ENCODE measurements at regions not wholly inside any gene's neighbourhood (a gene's known extent, or its start where the extent isn't known, plus 50 kb on each side); places are given as distances from the start of the nearest gene placed in this dataset.
"Not testable (repeated sequence)": the region's sequence is repeated elsewhere in the genome, so short reads cannot be mapped to it uniquely, and the experiment has no call there.

- no peaks in the 10 kb centered on the region for H3K36me3 ChIP-seq
- no peaks in the 10 kb centered on the region for H3K4me1 ChIP-seq (ENCODE audit: low read depth)
- no peak for DNase-seq (ENCODE audit: low read depth in 1 of 2, low spot score in 1 of 2)
- H3K27me3 ChIP-seq, result no peaks in the 10 kb centered on the region
- no peak overlapping the region for H3K4me3 ChIP-seq
- H3K27ac ChIP-seq, result no peak overlapping the region
- no peaks in the 10 kb centered on the region for H3K9me3 ChIP-seq (ENCODE audit: low read depth)
- no peak for TF ChIP-seq CTCF (IDR thresholded peaks at IDR 0.05; ENCODE audit: low read depth, low read length)
Observed at GRCh38 chr12:88365403-88365802, 214.9 kb downstream of the KITLG start.

GRCh38 chr12:88366101-88366500 lies 214.2 kb downstream of the KITLG start:
- H3K9me3 ChIP-seq (ENCODE audit: low read depth), result no peaks in the 10 kb centered on the region
- no peaks in the 10 kb centered on the region for H3K27me3 ChIP-seq
- no peak for TF ChIP-seq CTCF (IDR thresholded peaks at IDR 0.05; ENCODE audit: low read depth, low read length)
- H3K27ac ChIP-seq, result no peak overlapping the region
- no peaks in the 10 kb centered on the region for H3K36me3 ChIP-seq
- H3K4me1 ChIP-seq (ENCODE audit: low read depth), result no peaks in the 10 kb centered on the region
- H3K4me3 ChIP-seq, result no peak overlapping the region
- no peak for DNase-seq (ENCODE audit: low read depth in 1 of 2, low spot score in 1 of 2)

DNA sequence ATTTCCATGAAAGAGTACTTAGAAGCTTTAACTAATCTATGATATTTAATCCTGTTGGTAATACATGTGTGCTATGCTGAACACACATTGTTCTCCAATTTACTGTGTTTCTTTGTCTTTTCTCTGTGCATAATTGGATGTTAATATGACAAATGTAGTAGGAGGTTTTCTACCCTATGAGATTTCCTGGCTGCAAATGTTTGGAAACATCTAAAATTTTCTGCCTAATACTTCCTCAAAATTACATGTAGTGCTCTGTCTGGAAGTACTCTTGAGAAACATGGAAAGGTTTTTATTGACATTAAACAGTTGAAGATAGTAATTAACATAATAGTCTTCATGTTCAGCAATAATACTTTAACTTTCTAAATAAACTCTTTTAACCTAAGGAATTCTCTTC lies 213.0 kb downstream of the KITLG start:
- Histone ChIP-seq H3K4me3 (no peak overlapping the region), H3K27ac (no peak overlapping the region), H3K36me3 (no peaks in the 10 kb centered on the region), H3K27me3 (no peaks in the 10 kb centered on the region), H3K4me1 (ENCODE audit: low read depth) (no peaks in the 10 kb centered on the region), H3K9me3 (ENCODE audit: low read depth) (no peaks in the 10 kb centered on the region)
- no peak for TF ChIP-seq CTCF (IDR thresholded peaks at IDR 0.05; ENCODE audit: low read depth, low read length)
- no peak for DNase-seq (ENCODE audit: low read depth in 1 of 2, low spot score in 1 of 2)

GRCh38 chr12:88368077-88368476 lies 212.2 kb downstream of the KITLG start:
- H3K27ac ChIP-seq; H3K36me3 ChIP-seq; H3K9me3 ChIP-seq (ENCODE audit: low read depth); H3K4me1 ChIP-seq (ENCODE audit: low read depth); DNase-seq (ENCODE audit: low read depth in 1 of 2, low spot score in 1 of 2); H3K27me3 ChIP-seq; H3K4me3 ChIP-seq: not testable (repeated sequence)

- TF ChIP-seq CTCF (IDR thresholded peaks at IDR 0.05; ENCODE audit: low read depth, low read length), result no peak
- no peak overlapping the region for H3K27ac ChIP-seq
- no peaks in the 10 kb centered on the region for H3K4me1 ChIP-seq (ENCODE audit: low read depth)
- peak in 1 of 2 donors; percentile 29 for DNase-seq (ENCODE audit: low read depth in 1 of 2, low spot score in 1 of 2)
- no peaks in the 10 kb centered on the region for H3K9me3 ChIP-seq (ENCODE audit: low read depth)
- no peaks in the 10 kb centered on the region for H3K27me3 ChIP-seq
- H3K4me3 ChIP-seq, result no peak overlapping the region
- H3K36me3 ChIP-seq, result no peaks in the 10 kb centered on the region
Observed at GRCh38 chr12:88371416-88372183, 208.7 kb downstream of the KITLG start.

Data from cardiac muscle cell (in vitro differentiated cells and primary cell).